WI38 (cell line): ENCODE measurements at regions not wholly inside any gene's neighbourhood (a gene's known extent, or its start where the extent isn't known, plus 50 kb on each side); places are given as distances from the start of the nearest gene placed in this dataset.

ENCODE experiments used
- H3K4me3 ChIP-seq: 2 replicates; pipeline ENCODE4 v1.5.1; 2011; ENCODE audit warnings: low read depth, mild to moderate bottlenecking, control low read depth, low read length
- TF ChIP-seq, protein P1 (sequence below): IDR thresholded peaks from 2 replicates; pipeline ENCODE4 v1.5.1; 2012; ENCODE audit warnings: low read depth, mild to moderate bottlenecking, control low read depth, low read length

DNA sequence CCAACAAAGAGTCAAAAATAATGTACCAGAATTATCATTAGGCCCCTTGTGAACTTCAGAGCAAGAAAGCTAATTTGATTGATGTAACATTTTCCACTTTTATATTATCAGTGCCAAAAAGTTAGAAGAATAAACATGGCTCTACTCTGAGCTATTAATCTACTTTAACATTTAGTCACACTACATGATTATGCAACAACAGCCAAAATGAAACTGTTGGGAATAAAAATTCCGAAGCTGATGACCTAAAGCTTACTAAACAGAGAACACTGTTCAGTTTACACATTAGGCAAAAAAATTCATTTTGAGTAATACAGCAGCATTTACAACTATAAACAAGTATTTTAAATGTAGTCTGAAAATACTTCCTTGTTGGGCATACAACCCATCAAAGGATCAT is 1134.1 kb downstream of the EPHA3 start:
- TF ChIP-seq, protein P1, sequence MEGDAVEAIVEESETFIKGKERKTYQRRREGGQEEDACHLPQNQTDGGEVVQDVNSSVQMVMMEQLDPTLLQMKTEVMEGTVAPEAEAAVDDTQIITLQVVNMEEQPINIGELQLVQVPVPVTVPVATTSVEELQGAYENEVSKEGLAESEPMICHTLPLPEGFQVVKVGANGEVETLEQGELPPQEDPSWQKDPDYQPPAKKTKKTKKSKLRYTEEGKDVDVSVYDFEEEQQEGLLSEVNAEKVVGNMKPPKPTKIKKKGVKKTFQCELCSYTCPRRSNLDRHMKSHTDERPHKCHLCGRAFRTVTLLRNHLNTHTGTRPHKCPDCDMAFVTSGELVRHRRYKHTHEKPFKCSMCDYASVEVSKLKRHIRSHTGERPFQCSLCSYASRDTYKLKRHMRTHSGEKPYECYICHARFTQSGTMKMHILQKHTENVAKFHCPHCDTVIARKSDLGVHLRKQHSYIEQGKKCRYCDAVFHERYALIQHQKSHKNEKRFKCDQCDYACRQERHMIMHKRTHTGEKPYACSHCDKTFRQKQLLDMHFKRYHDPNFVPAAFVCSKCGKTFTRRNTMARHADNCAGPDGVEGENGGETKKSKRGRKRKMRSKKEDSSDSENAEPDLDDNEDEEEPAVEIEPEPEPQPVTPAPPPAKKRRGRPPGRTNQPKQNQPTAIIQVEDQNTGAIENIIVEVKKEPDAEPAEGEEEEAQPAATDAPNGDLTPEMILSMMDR = no peak
- no peak overlapping the region for H3K4me3 ChIP-seq

DNA sequence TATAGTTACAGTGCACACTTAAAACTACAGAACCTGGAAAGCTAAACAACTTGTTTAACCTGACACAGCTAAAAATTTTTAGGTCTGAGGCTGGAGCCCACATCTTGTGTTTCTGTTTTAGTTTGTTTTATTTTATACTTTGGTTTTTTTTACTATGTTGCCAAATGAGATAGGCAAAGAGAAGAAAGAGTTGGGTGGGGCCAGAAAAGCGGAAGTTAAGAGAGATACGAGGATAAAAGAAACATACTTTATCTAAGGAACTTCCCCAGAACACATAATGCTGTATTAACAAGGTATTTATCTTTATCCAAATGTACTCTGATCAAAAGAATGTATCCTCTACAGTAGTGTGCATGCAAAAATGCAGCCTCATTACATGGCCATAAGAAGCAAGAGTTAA is 1145.7 kb downstream of the EPHA3 start:
- TF ChIP-seq, protein P1 = no peak

DNA sequence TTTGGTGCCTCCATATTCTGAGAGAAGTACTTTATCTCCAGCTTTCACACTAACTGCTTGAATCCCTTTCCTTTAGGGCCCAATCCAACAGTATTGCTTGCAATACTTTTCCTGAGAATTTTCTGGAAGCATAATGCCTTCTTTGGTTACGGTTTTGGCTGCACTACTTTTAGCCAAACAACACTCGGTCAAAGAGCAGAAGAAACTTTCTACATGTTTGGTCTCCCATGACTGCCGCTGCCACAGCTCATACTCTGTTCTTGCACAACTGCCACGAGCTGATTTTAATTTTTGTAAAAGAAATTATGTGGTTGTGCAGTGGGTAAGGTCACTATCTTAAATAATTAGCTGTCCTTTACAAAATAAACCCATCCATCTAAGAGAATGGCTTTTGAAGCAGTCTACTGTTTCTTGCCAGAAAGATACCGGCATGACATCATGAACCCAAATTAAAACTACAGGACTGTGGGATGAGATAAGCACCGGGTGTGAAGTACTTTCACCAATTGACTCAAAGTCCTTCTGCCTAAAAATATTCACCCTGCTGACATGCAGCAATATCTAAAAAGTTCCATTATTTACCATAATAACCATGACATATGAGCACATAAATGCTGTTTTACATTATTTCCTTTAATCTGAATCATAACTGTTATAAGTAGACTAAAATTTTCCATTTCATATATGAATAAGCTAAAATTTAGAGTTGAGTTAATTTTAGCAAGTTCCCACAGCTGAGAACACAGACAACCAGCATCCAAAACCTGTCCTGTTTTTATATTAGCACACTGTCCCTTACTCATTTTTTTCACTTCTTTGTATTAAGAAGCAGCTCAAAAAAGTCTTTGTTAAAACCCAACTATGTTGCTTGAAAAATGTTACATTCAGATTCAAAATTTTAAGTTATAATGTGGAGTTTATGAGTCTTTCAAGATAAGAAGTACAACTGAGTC is 1154.3 kb downstream of the EPHA3 start:
- no peak overlapping the region for H3K4me3 ChIP-seq
- TF ChIP-seq, protein P1 = no peak

More for the DNA sequence above, 1145.7 kb downstream of the EPHA3 start:
- H3K4me3 ChIP-seq = no peak overlapping the region
